ENCODE measurements at regions not wholly inside any gene's neighbourhood (a gene's known extent, or its start where the extent isn't known, plus 50 kb on each side); places are given as distances from the start of the nearest gene placed in this dataset.

DNA sequence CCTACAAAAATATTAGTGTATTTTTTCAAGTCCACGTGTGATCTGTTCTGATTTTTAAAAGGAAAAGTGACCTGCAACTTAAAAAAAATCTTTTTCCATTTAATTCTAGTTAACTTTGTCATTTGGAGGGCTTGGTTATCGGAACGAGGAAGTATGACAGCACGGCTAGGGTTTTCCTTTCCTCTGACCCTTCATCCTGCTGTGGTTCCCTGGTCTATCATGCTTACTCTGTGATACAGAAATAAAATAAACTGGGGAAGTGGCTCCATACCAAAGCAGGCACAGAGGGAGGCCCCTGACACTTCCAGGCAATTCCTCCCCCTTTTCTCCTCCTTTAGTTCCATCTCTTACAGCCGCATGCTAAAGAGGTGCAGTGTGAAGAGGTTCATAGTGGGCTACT is 491.3 kb downstream of the EDEM1 start:
- 73 to 86% (median 79%) methylated on average over 5 of the region's 5 CpGs for WGBS, 5 donors
- TF ChIP-seq, protein P1, sequence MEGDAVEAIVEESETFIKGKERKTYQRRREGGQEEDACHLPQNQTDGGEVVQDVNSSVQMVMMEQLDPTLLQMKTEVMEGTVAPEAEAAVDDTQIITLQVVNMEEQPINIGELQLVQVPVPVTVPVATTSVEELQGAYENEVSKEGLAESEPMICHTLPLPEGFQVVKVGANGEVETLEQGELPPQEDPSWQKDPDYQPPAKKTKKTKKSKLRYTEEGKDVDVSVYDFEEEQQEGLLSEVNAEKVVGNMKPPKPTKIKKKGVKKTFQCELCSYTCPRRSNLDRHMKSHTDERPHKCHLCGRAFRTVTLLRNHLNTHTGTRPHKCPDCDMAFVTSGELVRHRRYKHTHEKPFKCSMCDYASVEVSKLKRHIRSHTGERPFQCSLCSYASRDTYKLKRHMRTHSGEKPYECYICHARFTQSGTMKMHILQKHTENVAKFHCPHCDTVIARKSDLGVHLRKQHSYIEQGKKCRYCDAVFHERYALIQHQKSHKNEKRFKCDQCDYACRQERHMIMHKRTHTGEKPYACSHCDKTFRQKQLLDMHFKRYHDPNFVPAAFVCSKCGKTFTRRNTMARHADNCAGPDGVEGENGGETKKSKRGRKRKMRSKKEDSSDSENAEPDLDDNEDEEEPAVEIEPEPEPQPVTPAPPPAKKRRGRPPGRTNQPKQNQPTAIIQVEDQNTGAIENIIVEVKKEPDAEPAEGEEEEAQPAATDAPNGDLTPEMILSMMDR (IDR thresholded peaks at IDR 0.05 in 8 of 11, conservative IDR thresholded peaks at IDR 0.05 in 3 of 11): no peak
- TF ChIP-seq POLR2AphosphoS5 (IDR thresholded peaks at IDR 0.05) (no peak), POLR2A (IDR thresholded peaks at IDR 0.05) (no peak)
- Histone ChIP-seq H3K27ac (no peak overlapping the region), H3K4me1 (no peaks in the 10 kb centered on the region), H3K9me3 (peaks cover 0 to 21% (median 4%) of the 10 kb centered on the region in 8 donors), H3K27me3 (replicated peaks in 1 of 7) (no peaks in the 10 kb centered on the region), H3K4me3 (no peak overlapping the region), H3K36me3 (no peaks in the 10 kb centered on the region)
- intact Hi-C loops (cut with DNase I; ENCODE audit: low total_unique reads): no loop called here
- no peak for DNase-seq

- no peak overlapping the region for H3K4me3 ChIP-seq
- 64 to 80% (median 68%) methylated on average over 3 of the region's 3 CpGs for WGBS, 5 donors
- no peak overlapping the region for H3K27ac ChIP-seq
- DNase-seq: no peak
- no peak for TF ChIP-seq POLR2A (IDR thresholded peaks at IDR 0.05)
- TF ChIP-seq, protein P1 (IDR thresholded peaks at IDR 0.05 in 8 of 11, conservative IDR thresholded peaks at IDR 0.05 in 3 of 11): no peak
- no peak for TF ChIP-seq POLR2AphosphoS5 (IDR thresholded peaks at IDR 0.05)
- H3K36me3 ChIP-seq: no peaks in the 10 kb centered on the region
- intact Hi-C loops (cut with DNase I; ENCODE audit: low total_unique reads): no loop called here
- H3K9me3 ChIP-seq: peaks cover 0 to 36% (median 26%) of the 10 kb centered on the region in 8 donors
- H3K4me1 ChIP-seq: no peaks in the 10 kb centered on the region
- H3K27me3 ChIP-seq (replicated peaks in 1 of 7): no peaks in the 10 kb centered on the region
These were observed 499.7 kb downstream of the EDEM1 start for GRCh38 chr3:5687230-5687629.

- no peaks in the 10 kb centered on the region for H3K4me1 ChIP-seq
- no peak overlapping the region for H3K4me3 ChIP-seq
These were observed 503.0 kb downstream of the EDEM1 start for GRCh38 chr3:5690490-5690889.

GRCh38 chr3:5690904-5691532 is 503.5 kb downstream of the EDEM1 start:
- no peak for DNase-seq
- no peak for TF ChIP-seq POLR2AphosphoS5 (IDR thresholded peaks at IDR 0.05)
- TF ChIP-seq POLR2A (IDR thresholded peaks at IDR 0.05): no peak
- TF ChIP-seq, protein P1 (IDR thresholded peaks at IDR 0.05 in 8 of 11, conservative IDR thresholded peaks at IDR 0.05 in 3 of 11): no peak
- H3K27me3 ChIP-seq (replicated peaks in 1 of 7): no peaks in the 10 kb centered on the region
- no peaks in the 10 kb centered on the region for H3K36me3 ChIP-seq
- intact Hi-C loops (cut with DNase I; ENCODE audit: low total_unique reads): no loop called here
- H3K4me3 ChIP-seq: no peak overlapping the region
- no peaks in the 10 kb centered on the region for H3K4me1 ChIP-seq
- H3K27ac ChIP-seq: no peak overlapping the region
- 65 to 92% (median 78%) methylated on average over 3 of the region's 3 CpGs for WGBS, 5 donors
- peaks cover 0 to 47% (median 27%) of the 10 kb centered on the region in 8 donors for H3K9me3 ChIP-seq

More at GRCh38 chr3:5690490-5690889, 503.0 kb downstream of the EDEM1 start:
- Histone ChIP-seq H3K36me3 (no peaks in the 10 kb centered on the region), H3K9me3 (peaks cover 0 to 47% (median 27%) of the 10 kb centered on the region in 8 donors), H3K27ac (no peak overlapping the region), H3K27me3 (replicated peaks in 1 of 7) (no peaks in the 10 kb centered on the region)
- TF ChIP-seq POLR2A (IDR thresholded peaks at IDR 0.05) (no peak), POLR2AphosphoS5 (IDR thresholded peaks at IDR 0.05) (no peak)
- TF ChIP-seq, protein P1 (IDR thresholded peaks at IDR 0.05 in 8 of 11, conservative IDR thresholded peaks at IDR 0.05 in 3 of 11): no peak
- no peak for DNase-seq
- intact Hi-C loops (cut with DNase I; ENCODE audit: low total_unique reads): no loop called here

Data from spleen (tissue), 11 donors.